A673 (cell line): ENCODE measurements at regions not wholly inside any gene's neighbourhood (a gene's known extent, or its start where the extent isn't known, plus 50 kb on each side); places are given as distances from the start of the nearest gene placed in this dataset.

Experiments
- BruUV-seq: library from RNA; stranded (reverse); fragments of 400-500 nt; replicated peaks from 2 replicates; lab custom pipeline; 2021; lab: Mats Ljungman, UMichigan
- CTCF ChIA-PET: fragments of 300-600 bp; sonication (Branson Sonifier 250); formaldehyde crosslinking; loops from one replicate; lab custom pipeline; 2022; ENCODE audit warnings: antibody characterized with exemption; lab: Charles Lee
- POLR2A ChIA-PET: fragments of 300-600 bp; sonication (Branson Sonifier 250); formaldehyde crosslinking; loops from one replicate; lab custom pipeline; 2022; ENCODE audit warnings: antibody characterized with exemption; ENCODE audit not compliant: low non-redundant PET; lab: Charles Lee
- DNase-seq: peaks from one replicate; pipeline ENCODE4 v3.0.0-alpha.2; 2015; ENCODE audit warnings: low spot score
- H3K27ac ChIP-seq: fragments of 200-600 bp; sonication (generic); 2 replicates; pipeline ENCODE4 v1.5.1; 2016; ENCODE audit warnings: mixed run types, low read depth, mild to moderate bottlenecking, mixed read lengths, antibody characterized with exemption, low read length; ENCODE audit not compliant: poor library complexity, severe bottlenecking
- H3K27me3 ChIP-seq: fragments of 200-600 bp; sonication (generic); replicated peaks from 2 replicates; pipeline ENCODE4 v1.6.1; 2017; ENCODE audit warnings: mixed run types, low read depth, mild to moderate bottlenecking, mixed read lengths, antibody characterized with exemption, low read length; ENCODE audit not compliant: insufficient read depth, poor library complexity
- H3K36me3 ChIP-seq: fragments of 200-600 bp; sonication (generic); 2 replicates; pipeline ENCODE4 v1.6.1; 2016; ENCODE audit warnings: mixed run types, mild to moderate bottlenecking, mixed read lengths, antibody characterized with exemption, low read length; ENCODE audit not compliant: insufficient read depth, poor library complexity, severe bottlenecking
- H3K4me1 ChIP-seq: fragments of 200-600 bp; sonication (generic); 2 replicates; pipeline ENCODE4 v1.6.1; 2017; ENCODE audit warnings: mixed run types, mild to moderate bottlenecking, mixed read lengths, antibody characterized with exemption, low read length; ENCODE audit not compliant: insufficient read depth, poor library complexity, severe bottlenecking
- H3K4me3 ChIP-seq: fragments of 200-600 bp; sonication (generic); 2 replicates; pipeline ENCODE4 v1.5.1; 2016; ENCODE audit warnings: low read depth, mixed run types, mild to moderate bottlenecking, mixed read lengths, low read length; ENCODE audit not compliant: poor library complexity, severe bottlenecking
- H3K9me3 ChIP-seq: fragments of 200-600 bp; sonication (generic); 2 replicates; pipeline ENCODE4 v1.6.1; 2016; ENCODE audit warnings: mixed run types, low read depth, mild to moderate bottlenecking, mixed read lengths, antibody characterized with exemption, low read length; ENCODE audit not compliant: poor library complexity, severe bottlenecking
- EZH2 ChIP-seq: fragments of 200-600 bp; sonication (generic); IDR thresholded peaks from 2 replicates; pipeline ENCODE4 v1.6.1; 2017; ENCODE audit warnings: borderline replicate concordance, low read depth, mild to moderate bottlenecking, mixed read lengths, antibody characterized with exemption, low read length; ENCODE audit not compliant: poor library complexity, severe bottlenecking
- intact Hi-C: fragments of 100-400 bp; cut with micrococcal nuclease; formaldehyde crosslinking; loops from one replicate; pipeline ENCODE4 v1.10.0; 2022; ENCODE audit not compliant: unreplicated experiment
- TF ChIP-seq, protein P1 (sequence below): fragments of 300-800, 200-600 bp; sonication (generic); conservative IDR thresholded peaks from 2 replicates; pipeline ENCODE4 v1.5.1; 2017; ENCODE audit warnings: low read depth, mild to moderate bottlenecking, antibody characterized with exemption, low read length, moderate library complexity, mixed read lengths

DNA sequence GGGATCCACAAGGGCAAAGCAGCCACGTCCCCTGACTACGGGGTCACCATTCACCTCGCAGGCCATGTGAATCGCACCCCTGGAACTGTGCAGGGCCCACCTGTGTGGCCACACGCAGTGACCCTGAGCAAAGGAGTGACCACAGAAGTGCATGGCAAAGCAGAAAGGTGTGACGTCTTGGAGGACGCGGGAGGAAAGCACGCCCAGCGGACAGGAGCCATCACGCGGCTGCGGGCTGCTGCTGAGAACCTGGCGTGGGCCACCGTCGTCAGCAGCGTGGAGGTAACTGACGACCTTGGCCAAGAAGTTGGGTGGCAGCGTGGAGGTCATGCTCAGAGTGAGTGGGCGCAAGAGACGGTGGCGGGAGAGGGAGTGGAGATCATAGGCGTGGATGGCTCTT lies 76.7 kb upstream of the C1orf174 start:
- Histone ChIP-seq H3K9me3 (no peaks in the 10 kb centered on the region), H3K27me3 (peaks cover 20% of the 10 kb centered on the region), H3K4me1 (no peaks in the 10 kb centered on the region), H3K4me3 (no peak overlapping the region), H3K36me3 (no peaks in the 10 kb centered on the region), H3K27ac (no peak overlapping the region)
- no peak for DNase-seq
- CTCF ChIA-PET = no interaction called here
- POLR2A ChIA-PET = no interaction called here
- TF ChIP-seq, protein P1, sequence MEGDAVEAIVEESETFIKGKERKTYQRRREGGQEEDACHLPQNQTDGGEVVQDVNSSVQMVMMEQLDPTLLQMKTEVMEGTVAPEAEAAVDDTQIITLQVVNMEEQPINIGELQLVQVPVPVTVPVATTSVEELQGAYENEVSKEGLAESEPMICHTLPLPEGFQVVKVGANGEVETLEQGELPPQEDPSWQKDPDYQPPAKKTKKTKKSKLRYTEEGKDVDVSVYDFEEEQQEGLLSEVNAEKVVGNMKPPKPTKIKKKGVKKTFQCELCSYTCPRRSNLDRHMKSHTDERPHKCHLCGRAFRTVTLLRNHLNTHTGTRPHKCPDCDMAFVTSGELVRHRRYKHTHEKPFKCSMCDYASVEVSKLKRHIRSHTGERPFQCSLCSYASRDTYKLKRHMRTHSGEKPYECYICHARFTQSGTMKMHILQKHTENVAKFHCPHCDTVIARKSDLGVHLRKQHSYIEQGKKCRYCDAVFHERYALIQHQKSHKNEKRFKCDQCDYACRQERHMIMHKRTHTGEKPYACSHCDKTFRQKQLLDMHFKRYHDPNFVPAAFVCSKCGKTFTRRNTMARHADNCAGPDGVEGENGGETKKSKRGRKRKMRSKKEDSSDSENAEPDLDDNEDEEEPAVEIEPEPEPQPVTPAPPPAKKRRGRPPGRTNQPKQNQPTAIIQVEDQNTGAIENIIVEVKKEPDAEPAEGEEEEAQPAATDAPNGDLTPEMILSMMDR = no peak
- TF ChIP-seq EZH2 = no peak
- BruUV-seq = no TSS peak
- intact Hi-C loops = no loop called here

DNA sequence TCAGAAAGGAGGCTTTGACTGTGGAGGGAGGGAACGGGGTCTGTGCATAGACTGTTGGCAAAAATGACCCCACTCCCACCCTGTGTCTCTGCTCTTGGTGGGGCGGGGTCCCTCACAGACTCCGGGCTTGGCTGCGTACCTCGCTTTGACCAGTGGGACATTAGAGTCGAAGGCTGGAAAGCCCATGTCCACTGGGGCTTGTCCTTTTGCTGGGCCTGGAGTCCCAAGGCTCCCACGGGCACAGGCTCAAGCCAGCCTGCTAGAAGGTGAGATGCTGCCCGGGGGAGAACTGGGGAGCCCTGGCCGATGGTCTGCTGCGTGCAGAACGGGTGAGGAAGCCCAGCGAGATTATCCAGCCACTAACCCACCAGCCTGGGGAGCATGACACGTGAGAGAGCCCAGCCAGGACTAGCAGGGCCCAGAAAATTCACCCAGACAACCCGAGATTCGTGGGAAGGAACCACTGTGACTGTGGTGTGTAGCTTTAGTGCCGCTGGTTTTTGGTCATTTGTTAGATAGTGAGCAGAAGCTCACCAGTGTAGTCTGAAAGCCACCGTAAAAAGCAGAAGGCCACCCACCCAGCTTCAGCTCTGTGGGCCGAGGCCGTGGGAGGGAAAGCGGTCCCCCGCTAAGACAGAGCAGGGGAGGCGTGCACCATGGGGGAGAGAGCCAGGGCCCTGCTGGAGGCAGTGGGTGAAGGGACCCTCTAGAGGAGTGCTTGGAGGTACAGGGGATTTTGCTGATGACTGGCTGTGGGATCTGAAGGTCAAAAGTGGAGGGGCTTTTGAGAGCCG lies 78.3 kb upstream of the C1orf174 start:
- ChIA-PET CTCF (no interaction called here), POLR2A (no interaction called here)
- Histone ChIP-seq H3K4me1 (no peaks in the 10 kb centered on the region), H3K27me3 (peaks cover 35% of the 10 kb centered on the region), H3K27ac (no peak overlapping the region), H3K4me3 (no peak overlapping the region), H3K9me3 (no peaks in the 10 kb centered on the region), H3K36me3 (no peaks in the 10 kb centered on the region)
- intact Hi-C loops = no loop called here
- BruUV-seq = no TSS peak
- no peak for DNase-seq
- TF ChIP-seq EZH2 = no peak
- TF ChIP-seq, protein P1 = no peak

DNA sequence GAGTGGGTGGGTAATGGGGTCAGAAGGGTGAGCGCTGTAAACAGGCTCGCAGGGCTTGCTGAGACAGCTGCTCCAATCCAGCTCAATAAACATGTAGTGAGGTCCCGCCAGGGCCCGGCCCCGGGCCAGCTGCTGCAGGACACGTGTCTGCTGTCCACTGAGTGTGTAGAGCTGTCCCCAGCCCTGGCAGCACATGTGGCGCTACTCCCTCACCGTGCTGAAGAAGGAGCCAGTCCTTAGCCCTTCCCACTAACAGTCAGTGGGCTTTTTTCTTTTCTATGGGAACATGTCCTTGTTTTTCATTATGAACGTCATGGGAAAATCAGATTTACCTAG lies 78.9 kb upstream of the C1orf174 start:
- CTCF ChIA-PET = no interaction called here
- intact Hi-C loops = no loop called here

More for the DNA sequence above, 78.9 kb upstream of the C1orf174 start:
- Histone ChIP-seq H3K4me1 (no peaks in the 10 kb centered on the region), H3K4me3 (no peak overlapping the region), H3K27me3 (peaks cover 36% of the 10 kb centered on the region), H3K36me3 (no peaks in the 10 kb centered on the region), H3K9me3 (no peaks in the 10 kb centered on the region), H3K27ac (no peak overlapping the region)
- DNase-seq = no peak
- no TSS peak for BruUV-seq
- POLR2A ChIA-PET = no interaction called here
- TF ChIP-seq EZH2 = no peak
- TF ChIP-seq, protein P1 = no peak
